IPS-15b (cell line): ENCODE measurements at regions not wholly inside any gene's neighbourhood (a gene's known extent, or its start where the extent isn't known, plus 50 kb on each side); places are given as distances from the start of the nearest gene placed in this dataset.
"Not testable (repeated sequence)": the region's sequence is repeated elsewhere in the genome, so short reads cannot be mapped to it uniquely, and the experiment has no call there.

ENCODE experiments used
- H3K27me3 ChIP-seq: one replicate; pipeline ENCODE4 v1.6.1; 2013; ENCODE audit warnings: low read length; ENCODE audit not compliant: control insufficient read depth, insufficient read depth
- H3K36me3 ChIP-seq: one replicate; pipeline ENCODE4 v1.6.1; 2013; ENCODE audit warnings: low read length; ENCODE audit not compliant: control insufficient read depth, insufficient read depth
- H3K4me1 ChIP-seq: one replicate; pipeline ENCODE4 v1.6.1; 2013; ENCODE audit warnings: mild to moderate bottlenecking, low read length; ENCODE audit not compliant: control insufficient read depth, insufficient read depth
- H3K4me3 ChIP-seq: one replicate; pipeline ENCODE4 v1.5.1; 2013; ENCODE audit warnings: low read depth, low read length
- H3K9ac ChIP-seq: one replicate; pipeline ENCODE4 v1.6.1; 2013; ENCODE audit warnings: low read depth, mild to moderate bottlenecking, low read length
- H3K9me3 ChIP-seq: one replicate; pipeline ENCODE4 v1.6.1; 2013; ENCODE audit warnings: mild to moderate bottlenecking, low read length; ENCODE audit not compliant: control insufficient read depth, insufficient read depth

GRCh38 chr14:98909251-98909944 is 362.6 kb downstream of the BCL11B start:
- Histone ChIP-seq H3K9me3 (no peaks in the 10 kb centered on the region), H3K27me3 (no peaks in the 10 kb centered on the region), H3K4me3 (no peak overlapping the region), H3K9ac (no peak overlapping the region), H3K36me3 (no peaks in the 10 kb centered on the region), H3K4me1 (peaks cover 7% of the 10 kb centered on the region)

GRCh38 chr14:98910061-98910460 is 361.9 kb downstream of the BCL11B start:
- Histone ChIP-seq H3K27me3 (no peaks in the 10 kb centered on the region), H3K9me3 (no peaks in the 10 kb centered on the region), H3K4me1 (peaks cover 7% of the 10 kb centered on the region), H3K4me3 (no peak overlapping the region), H3K9ac (no peak overlapping the region), H3K36me3 (no peaks in the 10 kb centered on the region)

DNA sequence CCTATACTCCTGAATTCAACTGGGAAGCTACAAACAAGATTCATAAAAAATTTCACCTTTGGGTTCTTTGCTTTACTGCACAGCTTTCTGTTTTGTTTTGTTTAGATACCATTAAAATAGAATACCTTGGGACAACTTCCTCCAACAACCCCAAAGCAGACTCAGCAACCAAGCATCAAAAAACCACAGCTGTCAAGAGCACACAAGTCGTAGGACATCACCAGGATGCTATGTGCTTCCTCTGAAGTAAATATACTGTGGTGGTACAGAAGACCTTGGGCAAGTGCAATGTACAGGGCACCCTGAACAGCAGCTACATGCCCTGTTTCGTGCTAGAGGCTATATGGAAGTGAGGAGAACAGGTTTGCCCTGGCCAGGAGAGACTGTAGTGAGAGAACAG is 359.3 kb downstream of the BCL11B start:
- no peaks in the 10 kb centered on the region for H3K36me3 ChIP-seq
- H3K27me3 ChIP-seq, result no peaks in the 10 kb centered on the region
- no peak overlapping the region for H3K4me3 ChIP-seq
- H3K9ac ChIP-seq, result no peak overlapping the region
- H3K9me3 ChIP-seq, result no peaks in the 10 kb centered on the region
- H3K4me1 ChIP-seq, result no peaks in the 10 kb centered on the region

- Histone ChIP-seq H3K4me3 (no peak overlapping the region), H3K4me1 (no peaks in the 10 kb centered on the region), H3K9me3 (no peaks in the 10 kb centered on the region), H3K36me3 (no peaks in the 10 kb centered on the region), H3K27me3 (no peaks in the 10 kb centered on the region), H3K9ac (no peak overlapping the region)
These were observed 357.9 kb downstream of the BCL11B start for GRCh38 chr14:98913967-98914650.

- Histone ChIP-seq H3K36me3 (no peaks in the 10 kb centered on the region), H3K4me3 (no peak overlapping the region), H3K27me3 (no peaks in the 10 kb centered on the region), H3K4me1 (no peaks in the 10 kb centered on the region), H3K9ac (no peak overlapping the region), H3K9me3 (no peaks in the 10 kb centered on the region)
These were observed 357.1 kb downstream of the BCL11B start for GRCh38 chr14:98914942-98915341.

DNA sequence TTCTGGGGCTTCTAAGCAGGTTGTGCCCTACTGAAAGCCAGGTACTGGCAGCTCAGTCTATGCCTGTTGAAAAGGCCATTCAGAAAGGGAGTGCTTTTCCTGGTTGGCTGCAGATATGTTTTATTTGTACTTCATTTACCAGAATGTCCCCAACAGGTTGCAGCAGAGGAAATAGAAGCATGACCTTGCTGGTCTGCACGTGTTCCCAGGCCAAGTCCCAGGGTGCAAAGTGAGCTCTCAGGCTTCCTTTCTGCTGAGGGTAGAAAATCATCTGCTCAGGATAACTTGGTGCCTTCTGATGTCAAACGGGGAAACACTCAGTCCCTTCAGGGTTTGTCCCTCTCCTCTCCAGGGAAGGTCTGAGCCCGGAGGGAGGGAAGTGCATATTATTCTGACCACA is 356.4 kb downstream of the BCL11B start:
- Histone ChIP-seq H3K4me3 (no peak overlapping the region), H3K4me1 (no peaks in the 10 kb centered on the region), H3K9me3 (no peaks in the 10 kb centered on the region), H3K36me3 (no peaks in the 10 kb centered on the region), H3K27me3 (no peaks in the 10 kb centered on the region), H3K9ac (no peak overlapping the region)

DNA sequence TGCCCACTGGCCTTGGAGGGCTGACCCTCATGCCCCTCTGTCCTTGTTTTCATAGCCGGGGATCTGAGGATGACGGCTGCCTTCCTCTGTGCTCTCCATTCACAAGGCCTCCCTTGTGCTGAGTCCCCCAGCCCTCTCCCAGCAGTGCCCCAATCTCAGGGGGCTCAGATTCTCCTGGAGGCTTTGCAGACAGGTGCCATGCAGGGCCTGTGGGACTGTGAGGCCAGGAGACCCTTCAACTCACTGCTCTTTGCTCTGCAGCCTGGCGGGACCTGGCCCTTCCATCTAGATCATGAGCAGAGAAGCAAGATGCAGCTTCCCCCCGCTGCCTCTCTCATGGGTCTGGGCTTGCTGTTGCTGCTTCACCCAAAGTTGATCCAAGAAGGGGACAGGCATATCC is 356.0 kb downstream of the BCL11B start:
- H3K4me3 ChIP-seq, result no peak overlapping the region
- H3K27me3 ChIP-seq, result no peaks in the 10 kb centered on the region
- H3K9ac ChIP-seq, result no peak overlapping the region
- no peaks in the 10 kb centered on the region for H3K4me1 ChIP-seq
- H3K9me3 ChIP-seq, result no peaks in the 10 kb centered on the region
- no peaks in the 10 kb centered on the region for H3K36me3 ChIP-seq

DNA sequence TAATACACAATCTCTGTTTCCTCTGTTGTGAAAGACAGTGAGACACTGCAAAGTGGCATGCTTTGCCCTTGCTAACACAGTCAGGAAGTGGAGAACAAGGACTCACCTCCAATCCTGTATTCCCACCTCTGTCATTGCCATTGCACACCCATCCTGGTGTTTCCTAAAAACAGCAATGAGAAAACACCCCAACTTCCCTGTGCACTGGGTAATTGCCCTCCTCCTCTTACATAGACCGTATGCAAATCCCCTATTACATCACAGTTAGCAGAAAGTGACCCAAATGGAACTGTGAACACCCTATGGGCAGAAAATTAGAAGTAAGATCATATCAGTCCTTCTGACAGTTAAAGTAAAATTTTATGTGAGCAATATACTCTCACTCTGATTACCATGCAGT is 355.5 kb downstream of the BCL11B start:
- no peaks in the 10 kb centered on the region for H3K36me3 ChIP-seq
- no peaks in the 10 kb centered on the region for H3K27me3 ChIP-seq
- no peaks in the 10 kb centered on the region for H3K9me3 ChIP-seq
- H3K4me1 ChIP-seq, result no peaks in the 10 kb centered on the region
- H3K9ac ChIP-seq, result no peak overlapping the region
- no peak overlapping the region for H3K4me3 ChIP-seq

DNA sequence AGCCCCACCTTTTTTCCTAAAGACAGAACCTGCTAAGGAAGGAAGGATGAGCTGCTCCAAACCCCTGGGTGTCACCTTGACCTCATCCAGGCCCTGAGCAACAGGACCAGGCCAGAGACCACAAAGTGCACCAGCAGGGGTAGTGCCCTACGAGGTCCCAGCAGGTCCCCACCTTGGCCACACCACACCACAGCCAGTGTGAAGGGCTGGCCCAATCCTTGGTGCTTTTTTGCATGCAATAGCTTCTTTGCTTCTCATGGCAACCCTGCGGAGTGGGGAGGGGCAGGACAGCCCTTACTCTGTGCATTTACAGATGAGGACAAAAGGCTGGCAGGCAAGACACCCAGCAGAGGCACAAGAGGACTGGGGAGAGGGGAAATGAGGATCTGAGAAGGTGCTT is 352.6 kb downstream of the BCL11B start:
- Histone ChIP-seq H3K36me3 (no peaks in the 10 kb centered on the region), H3K9me3 (no peaks in the 10 kb centered on the region), H3K4me1 (no peaks in the 10 kb centered on the region), H3K27me3 (no peaks in the 10 kb centered on the region), H3K9ac (no peak overlapping the region), H3K4me3 (no peak overlapping the region)

GRCh38 chr14:98921306-98921705 is 350.7 kb downstream of the BCL11B start:
- not testable (repeated sequence) for H3K4me1 ChIP-seq, H3K27me3 ChIP-seq, H3K9ac ChIP-seq, H3K4me3 ChIP-seq, H3K9me3 ChIP-seq, H3K36me3 ChIP-seq

- H3K27me3 ChIP-seq, result no peaks in the 10 kb centered on the region
- no peak overlapping the region for H3K4me3 ChIP-seq
- no peaks in the 10 kb centered on the region for H3K36me3 ChIP-seq
- H3K9ac ChIP-seq, result no peak overlapping the region
- H3K9me3 ChIP-seq, result no peaks in the 10 kb centered on the region
- no peaks in the 10 kb centered on the region for H3K4me1 ChIP-seq
These were observed 348.4 kb downstream of the BCL11B start for GRCh38 chr14:98923596-98923995.

GRCh38 chr14:98924046-98924445 is 348.0 kb downstream of the BCL11B start:
- Histone ChIP-seq H3K4me3 (no peak overlapping the region), H3K9me3 (no peaks in the 10 kb centered on the region), H3K27me3 (no peaks in the 10 kb centered on the region), H3K36me3 (no peaks in the 10 kb centered on the region), H3K9ac (no peak overlapping the region), H3K4me1 (no peaks in the 10 kb centered on the region)
